GM23248 (cell line): ENCODE measurements at regions not wholly inside any gene's neighbourhood (a gene's known extent, or its start where the extent isn't known, plus 50 kb on each side); places are given as distances from the start of the nearest gene placed in this dataset.

Experiments used
- DNase-seq: peaks from one replicate; pipeline ENCODE4 v3.0.0-alpha.2; 2015
- H2AFZ ChIP-seq: fragments of 200-600 bp; sonication (generic); 2 replicates; pipeline ENCODE4 v1.6.1; 2016; ENCODE audit warnings: antibody characterized with exemption
- H3F3A ChIP-seq: fragments of 200-600 bp; sonication (generic); 2 replicates; pipeline ENCODE4 v1.6.1; 2016; ENCODE audit warnings: mild to moderate bottlenecking, antibody characterized with exemption, mixed run types; ENCODE audit not compliant: insufficient read depth
- H3K27ac ChIP-seq: fragments of 200-600 bp; sonication (generic); 2 replicates; pipeline ENCODE4 v1.5.1; 2016; ENCODE audit warnings: mild to moderate bottlenecking
- H3K27me3 ChIP-seq: fragments of 200-600 bp; sonication (generic); replicated peaks from 2 replicates; pipeline ENCODE4 v1.6.1; 2016; ENCODE audit warnings: mild to moderate bottlenecking; ENCODE audit not compliant: insufficient read depth
- H3K36me3 ChIP-seq: fragments of 200-600 bp; sonication (generic); 2 replicates; pipeline ENCODE4 v1.6.1; 2016; ENCODE audit warnings: low read depth, mild to moderate bottlenecking
- H3K4me1 ChIP-seq: fragments of 200-600 bp; sonication (generic); 2 replicates; pipeline ENCODE4 v1.6.1; 2016; ENCODE audit warnings: mild to moderate bottlenecking; ENCODE audit not compliant: insufficient read depth
- H3K4me2 ChIP-seq: fragments of 200-600 bp; sonication (generic); one replicate; pipeline ENCODE4 v1.6.1; 2016; ENCODE audit warnings: mild to moderate bottlenecking; ENCODE audit not compliant: unreplicated experiment
- H3K4me3 ChIP-seq: fragments of 200-600 bp; sonication (generic); 2 replicates; pipeline ENCODE4 v1.5.1; 2016; ENCODE audit warnings: mild to moderate bottlenecking
- H3K79me2 ChIP-seq: fragments of 200-600 bp; sonication (generic); 2 replicates; pipeline ENCODE4 v1.6.1; 2016; ENCODE audit warnings: mild to moderate bottlenecking; ENCODE audit not compliant: insufficient read depth
- H3K9ac ChIP-seq: fragments of 200-600 bp; sonication (generic); 2 replicates; pipeline ENCODE4 v1.6.1; 2016; ENCODE audit warnings: mild to moderate bottlenecking
- H3K9me2 ChIP-seq: fragments of 200-600 bp; sonication (generic); 2 replicates; pipeline ENCODE4 v1.6.1; 2016; ENCODE audit warnings: mixed run types, mild to moderate bottlenecking, moderate library complexity; ENCODE audit not compliant: insufficient read depth
- H3K9me3 ChIP-seq: fragments of 200-600 bp; sonication (generic); one replicate; pipeline ENCODE4 v1.6.1; 2017; ENCODE audit warnings: low read depth
- H4K20me1 ChIP-seq: fragments of 200-600 bp; sonication (generic); 2 replicates; pipeline ENCODE4 v1.6.0; 2016; ENCODE audit not compliant: insufficient read depth
- EZH2 ChIP-seq: fragments of 200-600 bp; sonication (generic); IDR thresholded peaks from 2 replicates; pipeline ENCODE4 v1.6.1; 2018; ENCODE audit warnings: antibody characterized with exemption, mild to moderate bottlenecking; ENCODE audit not compliant: insufficient read depth, poor library complexity, severe bottlenecking
- EZH2phosphoT487 ChIP-seq: fragments of 200-600 bp; sonication (generic); IDR thresholded peaks from 2 replicates; pipeline ENCODE4 v1.6.1; 2018; ENCODE audit warnings: antibody characterized with exemption, moderate library complexity, mild to moderate bottlenecking, low read depth; ENCODE audit not compliant: insufficient read depth
- WGBS, 2 experiments: methylation state at CpG; one replicate each; pipeline ENCODE4 v1.1.6; 2015 to 2017; ENCODE audit warnings: low lambda C conversion rate in 2 of 2, low coverage in 1 of 2; ENCODE audit errors: missing lambda C conversion rate in 2 of 2; 5-methylcytosine and 5-hydroxymethylcytosine counted together
- in situ Hi-C: fragments of 300-500 bp; cut with MboI; formaldehyde crosslinking; loops from 2 replicates; pipeline ENCODE4 v1.15.0; 2020

DNA sequence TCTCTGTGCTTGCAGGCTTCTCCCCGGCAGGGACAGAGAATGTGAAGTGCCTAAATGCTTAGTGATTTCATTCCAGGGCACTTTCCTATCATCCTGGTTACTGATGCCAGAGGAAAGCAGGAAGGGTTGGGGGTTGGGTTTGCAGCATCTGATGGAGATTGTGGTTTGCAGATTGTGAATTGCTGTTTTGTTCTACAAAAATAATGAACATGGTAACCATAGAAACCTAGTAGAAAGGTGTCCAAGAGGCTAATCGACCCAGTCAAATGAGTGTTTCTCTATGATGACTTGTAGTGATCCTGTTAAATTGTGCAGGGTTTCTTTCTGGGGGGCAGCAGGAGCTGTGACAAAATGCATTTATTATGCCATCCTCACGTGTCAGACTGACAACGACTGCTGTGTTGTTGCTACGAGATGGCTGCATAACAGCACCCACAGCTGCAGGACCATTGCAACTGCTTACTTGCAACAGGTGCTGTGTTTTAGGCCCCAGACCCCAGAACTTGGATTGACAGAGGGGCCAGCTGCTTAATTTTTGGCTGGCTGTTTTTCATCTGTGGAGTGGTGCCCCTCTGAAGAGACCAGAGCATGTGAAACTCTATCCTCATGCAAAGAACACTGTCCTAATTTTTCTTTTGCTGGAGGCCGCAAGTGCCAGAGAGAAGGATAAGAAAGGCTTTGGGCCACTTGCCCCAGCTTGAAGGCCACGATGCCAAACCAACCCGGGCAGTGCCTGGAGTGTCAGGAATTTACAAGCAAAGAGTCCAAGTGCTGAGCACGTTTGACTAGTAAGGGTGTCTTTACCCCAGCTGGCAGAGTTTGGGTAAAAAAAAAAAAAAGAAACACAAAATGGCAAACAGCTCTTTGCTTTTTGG lies 397.8 kb downstream of the GADD45G start:
- WGBS, 2 experiments = 14 to 19% methylated on average over 9 of the region's 9 CpGs
- Histone ChIP-seq H3K4me2 (no peak overlapping the region), H2AFZ (no peak overlapping the region), H3K9me2 (no peaks in the 10 kb centered on the region), H4K20me1 (no peaks in the 10 kb centered on the region), H3K27me3 (0 out of 2 replicates have a peak, but pooled peaks cover 7% of the 10 kb centered on the region), H3K36me3 (no peaks in the 10 kb centered on the region), H3K9ac (no peak overlapping the region), H3K27ac (no peak overlapping the region), H3K9me3 (no peaks in the 10 kb centered on the region), H3K79me2 (no peaks in the 10 kb centered on the region), H3K4me1 (peaks cover 3% of the 10 kb centered on the region; the same call in 1 of the 2 replicates), H3K4me3 (no peak overlapping the region), H3F3A (no peaks in the 10 kb centered on the region)
- no peak for DNase-seq
- in situ Hi-C loops = no loop called here
- no peak for TF ChIP-seq EZH2
- no peak for TF ChIP-seq EZH2phosphoT487

- DNase-seq = no peak
- H3K9ac ChIP-seq = no peak overlapping the region
- no peaks in the 10 kb centered on the region for H3K79me2 ChIP-seq
- TF ChIP-seq EZH2phosphoT487 (no peak), EZH2 (no peak)
- H3K9me3 ChIP-seq = no peaks in the 10 kb centered on the region
- H3K27ac ChIP-seq = no peak overlapping the region
- H3K27me3 ChIP-seq = 0 out of 2 replicates have a peak, but pooled peaks cover 3% of the 10 kb centered on the region
- no peaks in the 10 kb centered on the region for H3K36me3 ChIP-seq
- H4K20me1 ChIP-seq = no peaks in the 10 kb centered on the region
- no peak overlapping the region for H3K4me3 ChIP-seq
- no peak overlapping the region for H3K4me2 ChIP-seq
- H3K9me2 ChIP-seq = no peaks in the 10 kb centered on the region
- WGBS, 2 experiments = 66 to 71% methylated on average over 3 of the region's 3 CpGs
- H2AFZ ChIP-seq = no peak overlapping the region
- H3F3A ChIP-seq = no peaks in the 10 kb centered on the region
- H3K4me1 ChIP-seq = peaks cover 8% of the 10 kb centered on the region
- in situ Hi-C loops = no loop called here
Observed at GRCh38 chr9:90005388-90005787, 400.6 kb downstream of the GADD45G start.

- Histone ChIP-seq H3K9ac (peak overlapping the region; percentile 30; the same call in 1 of the 2 replicates), H3K4me1 (peaks cover 8% of the 10 kb centered on the region), H3K79me2 (no peaks in the 10 kb centered on the region), H2AFZ (peak overlapping the region; percentile 73), H3K36me3 (no peaks in the 10 kb centered on the region), H4K20me1 (no peaks in the 10 kb centered on the region), H3K27ac (peak overlapping the region; percentile 13; the same call in 1 of the 2 replicates), H3F3A (no peaks in the 10 kb centered on the region), H3K9me2 (no peaks in the 10 kb centered on the region), H3K4me3 (peak overlapping the region; percentile 52), H3K9me3 (no peaks in the 10 kb centered on the region), H3K4me2 (peak overlapping the region; percentile 65), H3K27me3 (no peaks in the 10 kb centered on the region)
- no peak for TF ChIP-seq EZH2
- TF ChIP-seq EZH2phosphoT487 = no peak
- 51 to 52% methylated on average over 11 of the region's 11 CpGs for WGBS, 2 experiments
- in situ Hi-C loops = no loop called here
- peak; percentile 77 for DNase-seq
Observed at GRCh38 chr9:90007516-90008440, 403.0 kb downstream of the GADD45G start.

DNA sequence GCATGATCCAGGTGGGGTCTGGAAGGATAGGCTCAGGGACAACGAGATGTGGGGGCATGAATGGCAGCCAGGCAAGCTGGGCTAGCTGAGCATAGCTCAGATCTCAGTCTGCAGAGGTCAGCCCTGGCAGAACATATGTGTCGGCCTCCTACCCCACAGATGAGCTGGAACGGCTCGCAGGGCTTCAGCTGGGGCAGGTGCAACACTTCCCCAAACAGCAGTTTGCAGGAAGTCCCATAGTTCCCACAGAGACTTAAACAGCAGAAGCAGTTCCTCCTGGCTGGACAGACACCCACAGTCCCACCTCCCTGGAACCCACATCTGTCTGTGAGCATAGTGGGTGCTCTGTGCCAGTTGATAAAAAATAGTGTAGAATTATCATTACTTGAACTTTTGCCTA lies 404.6 kb downstream of the GADD45G start:
- H3K4me1 ChIP-seq = peaks cover 8% of the 10 kb centered on the region
- H3K9me2 ChIP-seq = no peaks in the 10 kb centered on the region
- H3K9ac ChIP-seq = no peak overlapping the region
- H3K9me3 ChIP-seq = no peaks in the 10 kb centered on the region
- H2AFZ ChIP-seq = no peak overlapping the region
- in situ Hi-C loops = no loop called here
- no peak for DNase-seq
- no peak overlapping the region for H3K4me2 ChIP-seq
- 89 to 91% methylated on average over 4 of the region's 4 CpGs for WGBS, 2 experiments
- H3K36me3 ChIP-seq = no peaks in the 10 kb centered on the region
- H3K79me2 ChIP-seq = no peaks in the 10 kb centered on the region
- no peak overlapping the region for H3K27ac ChIP-seq
- H3K27me3 ChIP-seq = no peaks in the 10 kb centered on the region
- TF ChIP-seq EZH2phosphoT487 (no peak), EZH2 (no peak)
- no peaks in the 10 kb centered on the region for H3F3A ChIP-seq
- no peak overlapping the region for H3K4me3 ChIP-seq
- H4K20me1 ChIP-seq = no peaks in the 10 kb centered on the region
